Keratinocyte (primary cell): ENCODE measurements at regions not wholly inside any gene's neighbourhood (a gene's known extent, or its start where the extent isn't known, plus 50 kb on each side); places are given as distances from the start of the nearest gene placed in this dataset.

Experiments used
- DNase-seq: peaks from one replicate; pipeline ENCODE4 v3.0.0-alpha.2; 2011; ENCODE audit warnings: low read depth, missing footprints, low spot score
- FAIRE-seq: peaks from 2 replicates; lab custom pipeline; 2011; peaks lifted over from hg19 to GRCh38; lab: Jason Lieb, UNC
- H2AFZ ChIP-seq: 2 replicates; pipeline ENCODE4 v1.6.0; 2012; ENCODE audit warnings: low read length, control low read depth, inconsistent platforms; ENCODE audit not compliant: control insufficient read depth
- H3K27ac ChIP-seq: 2 replicates; pipeline ENCODE4 v1.5.1; 2011; ENCODE audit warnings: low read length; ENCODE audit not compliant: control insufficient read depth, insufficient read depth
- H3K27me3 ChIP-seq: 3 replicates; pipeline ENCODE4 v1.6.0; 2011; ENCODE audit warnings: low read length; ENCODE audit not compliant: control insufficient read depth, insufficient read depth; ENCODE audit errors: extremely low read depth
- H3K36me3 ChIP-seq, 2 experiments: 2 replicates in 1 of 2; 3 replicates in 1 of 2; pipeline ENCODE4 v1.5.1; 2011; ENCODE audit warnings: low read length in 2 of 2, mild to moderate bottlenecking in 1 of 2; ENCODE audit not compliant: control insufficient read depth in 2 of 2, insufficient read depth in 2 of 2; ENCODE audit errors: extremely low read depth in 1 of 2
- H3K4me1 ChIP-seq: 3 replicates; pipeline ENCODE4 v1.5.1; 2011; ENCODE audit warnings: low read length; ENCODE audit not compliant: control insufficient read depth, insufficient read depth; ENCODE audit errors: extremely low read depth
- H3K4me2 ChIP-seq: 3 replicates; pipeline ENCODE4 v1.6.0; 2011; ENCODE audit warnings: low read depth, low read length; ENCODE audit not compliant: control insufficient read depth, insufficient read depth; ENCODE audit errors: extremely low read depth
- H3K4me3 ChIP-seq, 3 experiments: fragments of 200-600 bp in 1 of 3; sonication (generic) in 1 of 3; 2 replicates in 2 of 3; 3 replicates in 1 of 3; pipeline ENCODE4 v1.5.1; 2011 to 2016; ENCODE audit warnings: low read length in 3 of 3, mild to moderate bottlenecking in 3 of 3, control low read depth in 2 of 3, inconsistent platforms in 1 of 3, low read depth in 1 of 3, mixed read lengths in 1 of 3, mixed run types in 1 of 3, moderate library complexity in 1 of 3; ENCODE audit not compliant: control insufficient read depth in 2 of 3, insufficient read depth in 2 of 3; ENCODE audit errors: extremely low read depth in 1 of 3
- H3K79me2 ChIP-seq: 2 replicates; pipeline ENCODE4 v1.6.0; 2012; ENCODE audit warnings: low read length; ENCODE audit not compliant: control insufficient read depth, insufficient read depth
- H3K9ac ChIP-seq: 3 replicates; pipeline ENCODE4 v1.6.0; 2011; ENCODE audit warnings: low read length; ENCODE audit not compliant: control insufficient read depth, insufficient read depth; ENCODE audit errors: extremely low read depth
- H3K9me1 ChIP-seq: 3 replicates; pipeline ENCODE4 v1.6.0; 2011; ENCODE audit warnings: low read length; ENCODE audit not compliant: control insufficient read depth, insufficient read depth; ENCODE audit errors: extremely low read depth
- H3K9me3 ChIP-seq: 2 replicates; pipeline ENCODE4 v1.5.1; 2012; ENCODE audit warnings: low read depth, low read length; ENCODE audit not compliant: control insufficient read depth
- H4K20me1 ChIP-seq: 3 replicates; pipeline ENCODE4 v1.6.0; 2011; ENCODE audit warnings: low read length; ENCODE audit not compliant: control insufficient read depth, insufficient read depth; ENCODE audit errors: extremely low read depth
- CTCF ChIP-seq, 3 experiments: IDR thresholded peaks in 1 of 3; conservative IDR thresholded peaks in 1 of 3; optimal IDR thresholded peaks in 1 of 3; 2 replicates in 2 of 3; 3 replicates in 1 of 3; pipeline versions ENCODE3 to v1.5.1; 2011; ENCODE audit warnings: low read length in 3 of 3, mild to moderate bottlenecking in 3 of 3, moderate library complexity in 2 of 3, control low read depth in 1 of 3, inconsistent platforms in 1 of 3; ENCODE audit not compliant: insufficient read depth in 2 of 3; ENCODE audit errors: extremely low read depth in 1 of 3
- EZH2 ChIP-seq: IDR thresholded peaks from one replicate; pipeline ENCODE4 v1.6.1; 2012; ENCODE audit warnings: inconsistent platforms, mild to moderate bottlenecking, low read length, moderate library complexity
- dilution Hi-C: fragments of 300-500 bp; cut with MboI; formaldehyde crosslinking; loops from one replicate; pipeline ENCODE4 v1.7.0; 2020; ENCODE audit warnings: low sequenced_read_pairs; ENCODE audit not compliant: extremely low pct_ligation_motif_present

GRCh38 chr20:16675001-16675564, 54.7 kb upstream of the SNRPB2 start:
- TF ChIP-seq CTCF (optimal IDR thresholded peaks at IDR 0.05 in 1 of 3, IDR thresholded peaks at IDR 0.05 in 1 of 3, conservative IDR thresholded peaks at IDR 0.05 in 1 of 3; ENCODE audit: extremely low read depth in 1 of 3, insufficient read depth in 2 of 3, low read length in 3 of 3) (no peak), EZH2 (no peak)
- Histone ChIP-seq H3K36me3 (no peaks in the 10 kb centered on the region), H3K27me3 (no peaks in the 10 kb centered on the region), H3K4me3 (no peak overlapping the region), H3K4me1 (no peaks in the 10 kb centered on the region), H4K20me1 (no peaks in the 10 kb centered on the region), H2AFZ (no peak overlapping the region), H3K27ac (no peak overlapping the region), H3K9ac (no peak overlapping the region), H3K9me3 (no peaks in the 10 kb centered on the region), H3K9me1 (no peaks in the 10 kb centered on the region), H3K79me2 (no peaks in the 10 kb centered on the region), H3K4me2 (no peak overlapping the region)
- FAIRE-seq (no peak), DNase-seq (no peak)
- dilution Hi-C loops: no loop called here

GRCh38 chr20:16674243-16674642, 55.6 kb upstream of the SNRPB2 start:
- FAIRE-seq: no peak

More at GRCh38 chr20:16674243-16674642, 55.6 kb upstream of the SNRPB2 start:
- Histone ChIP-seq H2AFZ (no peak overlapping the region), H3K79me2 (no peaks in the 10 kb centered on the region), H3K4me1 (no peaks in the 10 kb centered on the region), H4K20me1 (no peaks in the 10 kb centered on the region), H3K27ac (no peak overlapping the region), H3K27me3 (no peaks in the 10 kb centered on the region), H3K4me2 (no peak overlapping the region), H3K36me3 (no peaks in the 10 kb centered on the region), H3K4me3 (no peak overlapping the region), H3K9ac (no peak overlapping the region), H3K9me1 (no peaks in the 10 kb centered on the region), H3K9me3 (no peaks in the 10 kb centered on the region)
- dilution Hi-C loops: no loop called here
- no peak for TF ChIP-seq EZH2
- TF ChIP-seq CTCF (optimal IDR thresholded peaks at IDR 0.05 in 1 of 3, IDR thresholded peaks at IDR 0.05 in 1 of 3, conservative IDR thresholded peaks at IDR 0.05 in 1 of 3; ENCODE audit: extremely low read depth in 1 of 3, insufficient read depth in 2 of 3, low read length in 3 of 3): no peak
- no peak for DNase-seq
